Stimulated activated naive CD8-positive, alpha-beta T cell treated with anti-CD3 and anti-CD28 coated beads, Interleukin-15, Interleukin-2, amounts not matched to agents 100 ng/mL and 50 ng/mL, for 24 hours (primary cell): ENCODE measurements at regions not wholly inside any gene's neighbourhood (a gene's known extent, or its start where the extent isn't known, plus 50 kb on each side); places are given as distances from the start of the nearest gene placed in this dataset.

ENCODE experiments used
- H3K27ac Mint-ChIP-seq: one replicate; pipeline ENCODE4 v1.8.0; 2021; ENCODE audit warnings: mild to moderate bottlenecking, mixed read lengths
- H3K27me3 Mint-ChIP-seq: one replicate; pipeline ENCODE4 v1.8.0; 2021; ENCODE audit warnings: mixed read lengths
- H3K36me3 Mint-ChIP-seq: one replicate; pipeline ENCODE4 v1.8.0; 2021; ENCODE audit warnings: low read depth, mixed read lengths
- H3K4me1 Mint-ChIP-seq: one replicate; pipeline ENCODE4 v1.8.0; 2021; ENCODE audit warnings: low read depth, mixed read lengths
- H3K4me3 Mint-ChIP-seq: one replicate; pipeline ENCODE4 v1.8.0; 2021; ENCODE audit warnings: mild to moderate bottlenecking, mixed read lengths
- H3K9me3 Mint-ChIP-seq: one replicate; pipeline ENCODE4 v1.8.0; 2021; ENCODE audit warnings: mixed read lengths

DNA sequence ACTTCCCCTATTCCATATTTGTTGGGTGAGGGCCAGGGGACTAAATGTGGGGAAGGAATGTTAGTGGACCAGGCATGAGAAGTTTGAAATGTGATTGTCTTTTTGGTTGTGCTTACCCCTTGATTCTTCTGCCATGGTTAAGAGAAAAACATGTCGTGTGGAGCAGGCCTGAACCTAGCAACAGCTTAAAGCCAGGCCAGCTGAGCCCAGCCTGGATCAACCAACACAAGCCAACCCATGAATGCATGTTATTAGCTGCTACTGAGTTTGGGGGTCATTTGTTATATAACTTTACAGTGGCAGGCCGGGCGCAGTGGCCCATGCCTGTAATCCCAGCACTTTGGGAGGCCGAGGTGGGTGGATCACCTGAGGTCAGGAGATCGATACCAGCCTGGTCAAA is 52.4 kb upstream of the TRIO start:
- H3K27ac Mint-ChIP-seq: no peak overlapping the region
- H3K36me3 Mint-ChIP-seq: no peaks in the 10 kb centered on the region
- H3K4me1 Mint-ChIP-seq: no peaks in the 10 kb centered on the region
- no peak overlapping the region for H3K4me3 Mint-ChIP-seq
- peaks cover 8% of the 10 kb centered on the region for H3K27me3 Mint-ChIP-seq
- no peaks in the 10 kb centered on the region for H3K9me3 Mint-ChIP-seq

DNA sequence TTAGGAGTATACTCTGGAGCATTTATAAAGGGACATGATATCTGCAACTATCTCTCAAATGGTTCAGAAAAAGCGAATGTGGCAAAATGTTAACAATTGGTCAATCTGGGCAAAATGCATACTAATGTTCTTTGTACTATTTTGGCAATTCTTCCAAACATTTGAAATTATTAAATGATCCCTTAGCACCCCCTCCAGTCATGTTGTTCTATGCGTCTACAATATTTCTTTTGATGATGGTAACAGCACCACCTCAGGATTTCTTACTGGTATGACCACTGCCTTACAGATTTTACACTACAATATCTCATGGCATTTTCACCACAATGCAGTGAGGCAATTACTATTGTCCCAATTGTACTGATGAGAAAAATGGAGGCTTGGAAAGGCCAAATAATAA is 52.9 kb upstream of the TRIO start:
- Mint-ChIP-seq H3K27ac (no peak overlapping the region), H3K36me3 (no peaks in the 10 kb centered on the region), H3K9me3 (no peaks in the 10 kb centered on the region), H3K27me3 (peaks cover 8% of the 10 kb centered on the region), H3K4me3 (no peak overlapping the region), H3K4me1 (no peaks in the 10 kb centered on the region)

DNA sequence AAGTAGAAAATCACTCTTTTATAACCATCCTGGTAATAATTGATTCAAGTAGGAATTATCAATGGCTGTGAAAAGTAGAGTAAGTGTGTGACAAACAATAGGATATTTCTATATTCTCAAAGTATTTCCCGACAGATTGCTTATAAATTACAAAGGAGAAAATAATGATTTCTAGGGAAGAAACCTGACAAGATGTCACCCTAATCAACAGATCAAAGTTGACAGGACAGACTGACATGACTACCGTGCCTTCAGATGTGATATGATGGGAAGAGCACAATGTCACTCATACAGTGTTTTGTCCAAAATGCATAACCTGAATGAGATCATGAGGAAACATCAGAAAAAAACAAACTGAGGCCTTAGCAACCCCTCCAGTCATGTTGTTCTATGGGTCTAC is 53.9 kb upstream of the TRIO start:
- H3K27me3 Mint-ChIP-seq: peaks cover 8% of the 10 kb centered on the region
- no peaks in the 10 kb centered on the region for H3K4me1 Mint-ChIP-seq
- no peak overlapping the region for H3K27ac Mint-ChIP-seq
- no peaks in the 10 kb centered on the region for H3K36me3 Mint-ChIP-seq
- H3K4me3 Mint-ChIP-seq: no peak overlapping the region
- no peaks in the 10 kb centered on the region for H3K9me3 Mint-ChIP-seq

DNA sequence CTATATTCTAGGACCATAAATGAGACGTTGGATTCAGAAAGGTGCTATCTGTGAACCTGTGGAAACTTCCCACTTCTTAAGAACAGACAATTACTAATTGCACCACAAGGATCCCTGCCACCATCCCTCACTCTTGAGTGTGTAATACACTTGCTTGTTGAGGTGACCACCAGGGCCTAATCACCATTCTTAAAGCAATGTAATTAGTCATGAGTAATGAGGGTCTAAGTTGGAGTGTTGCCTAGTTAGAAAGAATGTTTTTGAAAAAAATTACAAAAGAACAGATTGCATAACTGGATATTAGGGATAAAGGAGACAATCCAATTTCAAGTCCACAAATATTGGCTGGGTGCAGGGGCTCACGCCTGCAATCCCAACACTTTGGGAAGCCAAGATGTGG is 56.9 kb upstream of the TRIO start:
- Mint-ChIP-seq H3K9me3 (no peaks in the 10 kb centered on the region), H3K4me3 (no peak overlapping the region), H3K36me3 (no peaks in the 10 kb centered on the region), H3K27ac (no peak overlapping the region), H3K4me1 (no peaks in the 10 kb centered on the region), H3K27me3 (peaks cover 4% of the 10 kb centered on the region)

DNA sequence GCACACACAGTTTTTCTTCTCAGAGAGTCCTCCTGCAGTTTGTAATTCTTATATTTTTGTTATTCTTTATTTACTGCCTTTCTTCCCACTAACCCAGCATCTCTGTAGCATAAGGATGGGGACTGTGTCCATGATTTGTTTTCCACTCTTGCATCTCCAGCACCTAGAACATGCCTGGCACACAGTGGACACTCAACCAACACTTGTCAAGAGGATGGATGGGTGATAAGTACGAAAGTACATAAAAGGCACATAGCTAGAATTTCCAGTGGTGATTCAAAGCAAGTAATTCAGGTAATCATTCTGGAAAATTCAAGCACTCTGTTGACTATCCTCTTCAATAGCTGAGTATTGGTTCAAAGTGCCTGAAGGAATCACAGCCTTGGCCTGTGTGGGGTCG is 60.2 kb upstream of the TRIO start:
- Mint-ChIP-seq H3K27me3 (peaks cover 3% of the 10 kb centered on the region), H3K9me3 (no peaks in the 10 kb centered on the region), H3K4me3 (no peak overlapping the region), H3K4me1 (no peaks in the 10 kb centered on the region), H3K36me3 (no peaks in the 10 kb centered on the region), H3K27ac (no peak overlapping the region)

DNA sequence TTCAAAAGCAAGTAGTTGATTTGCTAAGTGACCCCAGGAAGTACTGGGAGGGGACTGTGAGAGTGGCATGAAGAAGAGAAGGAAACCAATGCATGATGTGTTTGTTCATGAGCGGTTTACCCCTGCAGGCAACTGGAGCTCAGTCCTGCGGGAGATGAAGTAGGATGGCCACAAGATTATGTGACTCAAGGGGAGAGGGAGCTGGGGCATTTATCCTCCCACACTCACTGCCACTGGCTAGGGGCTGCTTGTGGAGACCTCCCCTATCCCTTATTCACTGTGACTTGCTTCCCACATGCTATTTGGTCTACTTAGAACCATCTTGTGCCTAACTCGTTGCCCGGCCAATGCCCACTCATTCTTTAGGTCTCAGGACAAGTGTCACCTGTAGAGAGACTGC is 60.6 kb upstream of the TRIO start:
- H3K4me1 Mint-ChIP-seq: no peaks in the 10 kb centered on the region
- no peak overlapping the region for H3K27ac Mint-ChIP-seq
- peaks cover 3% of the 10 kb centered on the region for H3K27me3 Mint-ChIP-seq
- H3K36me3 Mint-ChIP-seq: no peaks in the 10 kb centered on the region
- no peak overlapping the region for H3K4me3 Mint-ChIP-seq
- H3K9me3 Mint-ChIP-seq: no peaks in the 10 kb centered on the region

DNA sequence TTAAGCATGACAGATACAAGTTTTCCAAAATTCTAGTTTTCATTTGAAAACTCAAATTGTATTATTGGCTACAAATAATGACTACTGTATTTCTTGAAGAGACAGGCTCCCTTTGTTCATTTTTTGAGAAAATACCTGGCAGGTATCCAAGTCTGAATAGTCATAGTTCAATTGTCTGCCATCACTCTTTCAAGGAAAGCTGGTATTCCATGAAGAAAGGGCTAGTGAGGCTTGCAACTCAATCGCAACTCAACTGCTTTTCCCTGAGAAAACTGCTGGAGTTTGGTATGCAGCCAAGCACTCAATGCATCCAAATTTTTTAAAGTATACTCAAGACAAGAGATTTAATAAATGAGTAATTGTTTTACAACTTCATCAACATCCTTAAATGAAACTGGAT is 61.4 kb upstream of the TRIO start:
- H3K4me3 Mint-ChIP-seq: no peak overlapping the region
- no peaks in the 10 kb centered on the region for H3K9me3 Mint-ChIP-seq
- H3K4me1 Mint-ChIP-seq: no peaks in the 10 kb centered on the region
- no peak overlapping the region for H3K27ac Mint-ChIP-seq
- H3K27me3 Mint-ChIP-seq: peaks cover 3% of the 10 kb centered on the region
- H3K36me3 Mint-ChIP-seq: no peaks in the 10 kb centered on the region

DNA sequence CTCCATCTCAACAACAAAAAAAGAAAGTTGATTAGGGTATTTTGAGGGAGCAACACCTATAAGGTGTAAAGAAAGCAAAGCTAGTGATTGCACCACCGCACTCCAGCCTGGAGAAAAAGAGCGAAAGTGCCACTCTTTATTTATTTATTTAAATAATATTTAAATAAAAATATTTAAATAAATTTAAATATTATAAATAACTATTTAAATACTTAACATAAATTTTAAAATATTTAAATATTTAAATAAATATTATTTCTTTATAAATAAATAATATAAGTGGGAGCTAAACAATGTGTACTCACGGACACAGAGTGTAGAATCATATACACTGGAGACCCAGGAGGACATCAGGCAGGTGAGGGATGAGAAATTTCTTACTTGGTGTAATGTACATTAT is 64.4 kb upstream of the TRIO start:
- Mint-ChIP-seq H3K9me3 (no peaks in the 10 kb centered on the region), H3K4me1 (no peaks in the 10 kb centered on the region), H3K36me3 (no peaks in the 10 kb centered on the region), H3K27ac (no peak overlapping the region), H3K4me3 (no peak overlapping the region), H3K27me3 (peaks cover 9% of the 10 kb centered on the region)

DNA sequence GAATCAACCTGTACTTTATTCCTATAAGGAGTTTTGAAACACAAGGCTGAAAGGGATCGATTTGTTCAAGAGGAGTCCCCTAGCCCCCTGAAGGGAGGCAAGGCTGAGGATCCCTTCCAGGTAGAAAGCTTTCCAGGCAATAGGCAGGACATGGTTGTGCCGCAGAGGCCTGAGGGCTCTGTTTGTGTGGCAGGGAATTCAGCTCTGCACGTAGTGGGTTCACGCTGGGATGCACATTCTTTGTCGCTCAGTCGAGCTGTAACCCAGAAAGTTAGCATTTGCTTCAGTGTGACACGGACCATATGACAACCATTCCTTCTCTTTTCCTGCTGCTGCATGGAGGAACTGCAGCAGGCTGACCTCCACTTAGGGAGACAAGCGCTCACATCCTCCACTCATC is 65.6 kb upstream of the TRIO start:
- Mint-ChIP-seq H3K27me3 (peaks cover 9% of the 10 kb centered on the region), H3K36me3 (no peaks in the 10 kb centered on the region), H3K4me1 (no peaks in the 10 kb centered on the region), H3K27ac (no peak overlapping the region), H3K9me3 (no peaks in the 10 kb centered on the region), H3K4me3 (no peak overlapping the region)

DNA sequence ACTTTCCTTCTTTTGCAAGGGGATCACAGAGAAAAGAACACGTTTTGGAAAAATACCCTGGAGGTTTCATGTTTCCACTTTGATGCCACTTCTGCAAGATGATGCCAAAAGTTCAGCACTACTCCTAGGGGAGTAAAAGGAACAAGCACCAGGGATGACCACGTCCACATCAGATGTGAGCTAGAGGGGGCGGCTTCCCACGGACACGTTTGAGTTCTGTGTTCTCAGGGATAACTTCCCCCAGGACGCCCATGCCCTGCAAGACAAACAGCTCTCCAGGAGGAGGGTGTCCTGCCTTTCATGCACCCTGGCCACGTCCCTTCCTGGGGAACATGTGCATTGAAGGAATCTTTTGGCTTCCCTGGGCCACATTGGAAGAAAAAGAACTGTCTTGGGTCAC is 66.6 kb upstream of the TRIO start:
- H3K36me3 Mint-ChIP-seq: no peaks in the 10 kb centered on the region
- H3K9me3 Mint-ChIP-seq: no peaks in the 10 kb centered on the region
- H3K27me3 Mint-ChIP-seq: peaks cover 6% of the 10 kb centered on the region
- no peak overlapping the region for H3K4me3 Mint-ChIP-seq
- no peak overlapping the region for H3K27ac Mint-ChIP-seq
- H3K4me1 Mint-ChIP-seq: no peaks in the 10 kb centered on the region

DNA sequence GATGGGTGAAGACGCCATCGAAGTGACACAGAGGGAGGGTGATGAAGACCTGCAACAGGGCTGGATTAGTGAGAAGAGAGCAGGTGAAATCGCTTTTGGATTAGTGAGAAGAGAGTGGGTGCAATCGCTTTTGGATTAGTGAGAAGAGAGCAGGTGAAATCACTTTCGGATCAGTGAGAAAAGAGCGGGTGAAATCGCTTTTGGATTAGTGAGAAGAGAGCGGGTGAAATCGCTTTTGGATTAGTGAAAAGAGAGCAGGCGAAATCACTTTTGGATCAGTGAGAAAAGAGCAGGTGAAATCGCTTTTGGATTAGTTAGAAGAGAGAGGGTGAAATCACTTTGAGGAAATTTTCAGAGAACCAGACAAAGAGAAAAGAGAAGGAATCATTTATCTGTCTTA is 67.2 kb upstream of the TRIO start:
- Mint-ChIP-seq H3K4me3 (no peak overlapping the region), H3K4me1 (no peaks in the 10 kb centered on the region), H3K27me3 (peaks cover 6% of the 10 kb centered on the region), H3K27ac (no peak overlapping the region), H3K9me3 (no peaks in the 10 kb centered on the region), H3K36me3 (no peaks in the 10 kb centered on the region)

DNA sequence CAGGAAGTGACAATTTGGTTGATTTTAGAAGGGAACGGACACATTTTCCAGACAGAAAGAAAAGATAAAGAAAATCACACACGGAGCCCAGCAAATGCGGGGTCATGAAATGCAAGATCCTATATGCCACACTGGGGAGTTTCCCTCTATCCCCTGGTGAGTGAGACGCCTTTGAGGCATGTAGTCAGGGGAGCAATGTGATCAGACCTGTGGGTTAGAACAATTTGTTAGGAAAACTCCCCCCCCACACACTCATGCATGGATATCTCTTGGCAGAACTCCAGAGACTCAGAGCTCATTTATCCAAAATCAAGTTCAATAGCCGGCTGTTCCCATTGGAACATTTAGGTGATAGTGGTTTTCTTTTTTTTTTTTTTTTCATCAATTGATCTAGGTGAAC is 71.7 kb upstream of the TRIO start:
- Mint-ChIP-seq H3K4me3 (no peak overlapping the region), H3K27me3 (peaks cover 6% of the 10 kb centered on the region), H3K36me3 (no peaks in the 10 kb centered on the region), H3K9me3 (no peaks in the 10 kb centered on the region), H3K4me1 (no peaks in the 10 kb centered on the region), H3K27ac (no peak overlapping the region)

DNA sequence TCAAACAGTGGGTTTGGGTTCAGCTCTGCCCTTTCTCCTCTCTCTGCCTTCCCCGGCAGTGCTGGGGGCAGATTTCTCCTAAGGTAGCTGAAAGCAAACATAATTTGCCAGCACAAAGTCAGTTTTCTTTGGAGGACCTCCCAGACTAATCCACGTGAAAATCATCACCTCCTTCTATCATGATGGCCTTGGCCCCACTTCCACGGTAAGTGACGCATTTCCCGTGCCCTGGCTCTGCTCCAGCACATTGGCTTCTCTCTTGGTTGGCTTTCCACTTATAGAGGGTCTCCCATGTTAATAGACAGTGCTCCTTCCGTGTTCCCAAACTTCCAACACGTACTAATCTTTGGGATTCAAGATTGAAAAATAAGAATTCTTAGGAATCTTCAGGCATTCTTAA is 74.1 kb upstream of the TRIO start:
- H3K4me3 Mint-ChIP-seq: no peak overlapping the region
- no peaks in the 10 kb centered on the region for H3K27me3 Mint-ChIP-seq
- no peaks in the 10 kb centered on the region for H3K4me1 Mint-ChIP-seq
- no peaks in the 10 kb centered on the region for H3K9me3 Mint-ChIP-seq
- H3K36me3 Mint-ChIP-seq: no peaks in the 10 kb centered on the region
- H3K27ac Mint-ChIP-seq: no peak overlapping the region

DNA sequence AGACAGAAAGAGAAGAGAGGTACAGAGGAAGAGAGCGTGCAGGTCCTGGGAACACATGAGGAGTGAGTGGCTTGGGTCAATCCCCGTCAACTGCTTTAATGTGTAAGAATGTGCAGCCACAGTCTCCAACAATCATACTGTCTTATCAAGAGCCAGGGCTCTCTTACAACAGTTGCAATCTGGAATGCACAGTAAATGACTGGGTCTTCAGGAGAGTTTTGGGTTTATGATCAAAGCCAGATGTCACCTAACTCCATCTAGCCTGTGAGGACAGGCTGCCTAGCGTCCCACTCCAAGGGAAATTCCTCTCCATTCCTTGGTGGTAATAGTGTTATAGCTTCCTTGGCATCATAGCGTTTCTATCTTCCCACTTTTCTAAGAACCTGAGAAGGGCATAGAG is 75.0 kb upstream of the TRIO start:
- H3K36me3 Mint-ChIP-seq: no peaks in the 10 kb centered on the region
- H3K9me3 Mint-ChIP-seq: no peaks in the 10 kb centered on the region
- H3K27ac Mint-ChIP-seq: no peak overlapping the region
- no peak overlapping the region for H3K4me3 Mint-ChIP-seq
- H3K4me1 Mint-ChIP-seq: no peaks in the 10 kb centered on the region
- peaks cover 3% of the 10 kb centered on the region for H3K27me3 Mint-ChIP-seq

DNA sequence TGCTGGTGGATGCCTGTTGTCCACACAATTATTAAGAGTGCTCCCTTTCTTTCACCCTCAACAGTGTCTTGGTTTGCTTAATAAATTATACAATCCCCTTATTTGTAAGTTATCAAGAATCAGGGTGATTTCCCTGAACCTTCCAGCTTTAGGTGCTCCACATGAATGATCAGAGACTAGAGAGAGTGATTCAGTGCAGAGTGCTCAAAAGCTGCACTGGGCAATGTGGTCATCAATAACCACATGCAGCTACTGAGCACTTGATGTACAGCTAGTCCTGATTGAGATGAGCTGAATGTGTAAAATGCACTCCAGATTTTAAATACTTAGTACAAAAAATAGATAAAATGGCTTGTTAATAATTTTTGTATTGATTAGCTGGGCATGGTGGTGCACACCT is 76.8 kb upstream of the TRIO start:
- no peaks in the 10 kb centered on the region for H3K4me1 Mint-ChIP-seq
- H3K9me3 Mint-ChIP-seq: no peaks in the 10 kb centered on the region
- no peaks in the 10 kb centered on the region for H3K36me3 Mint-ChIP-seq
- H3K4me3 Mint-ChIP-seq: no peak overlapping the region
- no peak overlapping the region for H3K27ac Mint-ChIP-seq
- H3K27me3 Mint-ChIP-seq: peaks cover 3% of the 10 kb centered on the region

DNA sequence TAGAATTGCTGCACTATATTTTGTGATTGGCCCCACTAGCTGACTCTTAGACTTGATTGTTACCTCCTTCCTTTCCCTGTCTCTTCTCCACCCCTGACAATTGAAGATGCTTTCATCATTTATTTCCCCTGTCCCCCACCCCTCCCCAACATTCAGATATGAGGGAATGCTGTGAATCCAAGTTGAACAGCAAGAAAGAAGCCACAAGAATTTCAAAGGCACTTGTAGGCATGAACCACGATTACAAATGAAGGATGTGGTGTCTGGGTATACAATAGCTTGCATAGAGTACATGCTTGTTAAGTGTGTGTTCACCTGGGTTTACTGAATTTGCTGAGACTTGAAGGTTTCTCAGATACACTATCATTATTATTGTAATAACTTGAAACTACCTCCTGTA is 78.3 kb upstream of the TRIO start:
- H3K36me3 Mint-ChIP-seq: no peaks in the 10 kb centered on the region
- no peak overlapping the region for H3K27ac Mint-ChIP-seq
- no peaks in the 10 kb centered on the region for H3K4me1 Mint-ChIP-seq
- peaks cover 3% of the 10 kb centered on the region for H3K27me3 Mint-ChIP-seq
- H3K9me3 Mint-ChIP-seq: peaks cover 6% of the 10 kb centered on the region
- no peak overlapping the region for H3K4me3 Mint-ChIP-seq

DNA sequence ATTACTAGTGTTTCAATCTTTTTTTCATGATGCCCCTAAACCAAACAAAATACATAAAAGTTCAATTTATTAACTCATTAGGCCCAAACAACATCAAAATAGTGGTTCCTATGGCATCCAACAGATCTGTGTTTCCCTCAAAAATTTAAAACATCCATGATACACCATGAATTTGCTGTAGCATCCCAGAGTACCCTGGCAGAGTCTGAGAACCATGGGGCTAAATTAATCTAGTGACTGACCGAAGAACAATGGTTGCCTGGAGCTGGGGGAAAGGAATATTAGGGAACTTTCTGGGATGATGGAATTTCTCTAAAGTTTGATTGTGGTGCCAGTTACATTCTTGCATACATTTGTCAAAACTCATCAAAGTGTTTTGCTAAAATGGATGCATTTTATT is 79.5 kb upstream of the TRIO start:
- Mint-ChIP-seq H3K4me3 (no peak overlapping the region), H3K27ac (no peak overlapping the region), H3K4me1 (no peaks in the 10 kb centered on the region), H3K9me3 (peaks cover 6% of the 10 kb centered on the region), H3K27me3 (peaks cover 3% of the 10 kb centered on the region), H3K36me3 (no peaks in the 10 kb centered on the region)
